ENCODE measurements at regions not wholly inside any gene's neighbourhood (a gene's known extent, or its start where the extent isn't known, plus 50 kb on each side); places are given as distances from the start of the nearest gene placed in this dataset.

GRCh38 chr11:129503646-129504045, 128.0 kb downstream of the BARX2 start:
- no peak overlapping the region for H3K27ac ChIP-seq (ENCODE audit: low read length)
- no peak overlapping the region for H3K9ac ChIP-seq (ENCODE audit: low read length)
- H3K36me3 ChIP-seq (ENCODE audit: control insufficient read depth, low read depth, low read length), result no peaks in the 10 kb centered on the region
- H3K4me1 ChIP-seq (ENCODE audit: control insufficient read depth, low read depth, low read length), result no peaks in the 10 kb centered on the region
- H3K4me3 ChIP-seq (ENCODE audit: low read length), result no peak overlapping the region
- no peaks in the 10 kb centered on the region for H3K9me3 ChIP-seq (ENCODE audit: control insufficient read depth, low read depth, low read length)
- H3K27me3 ChIP-seq (ENCODE audit: control insufficient read depth, insufficient read depth, low read length), result no peaks in the 10 kb centered on the region

DNA sequence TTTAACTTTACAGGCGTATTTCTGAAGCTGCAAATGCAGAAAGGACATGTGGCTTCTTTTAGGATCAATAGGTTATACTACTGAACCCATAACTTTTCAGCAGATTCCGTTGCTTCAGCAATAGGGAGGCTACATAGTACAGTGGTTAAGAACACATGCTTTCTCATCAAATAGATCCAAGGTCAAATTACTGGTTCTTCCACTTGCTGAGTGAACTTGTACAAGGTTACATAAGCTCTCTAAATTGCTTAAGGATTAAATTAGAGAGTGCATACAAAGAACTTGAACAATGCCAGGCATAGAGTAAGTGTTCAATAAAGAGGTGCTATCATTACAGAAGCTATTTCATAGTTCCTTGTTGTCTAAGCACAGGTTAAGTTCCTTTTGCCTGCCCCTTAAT, 129.6 kb downstream of the BARX2 start:
- Histone ChIP-seq H3K27me3 (ENCODE audit: control insufficient read depth, insufficient read depth, low read length) (no peaks in the 10 kb centered on the region), H3K9me3 (ENCODE audit: control insufficient read depth, low read depth, low read length) (no peaks in the 10 kb centered on the region), H3K27ac (ENCODE audit: low read length) (no peak overlapping the region), H3K4me1 (ENCODE audit: control insufficient read depth, low read depth, low read length) (no peaks in the 10 kb centered on the region), H3K4me3 (ENCODE audit: low read length) (no peak overlapping the region), H3K36me3 (ENCODE audit: control insufficient read depth, low read depth, low read length) (no peaks in the 10 kb centered on the region), H3K9ac (ENCODE audit: low read length) (no peak overlapping the region)

DNA sequence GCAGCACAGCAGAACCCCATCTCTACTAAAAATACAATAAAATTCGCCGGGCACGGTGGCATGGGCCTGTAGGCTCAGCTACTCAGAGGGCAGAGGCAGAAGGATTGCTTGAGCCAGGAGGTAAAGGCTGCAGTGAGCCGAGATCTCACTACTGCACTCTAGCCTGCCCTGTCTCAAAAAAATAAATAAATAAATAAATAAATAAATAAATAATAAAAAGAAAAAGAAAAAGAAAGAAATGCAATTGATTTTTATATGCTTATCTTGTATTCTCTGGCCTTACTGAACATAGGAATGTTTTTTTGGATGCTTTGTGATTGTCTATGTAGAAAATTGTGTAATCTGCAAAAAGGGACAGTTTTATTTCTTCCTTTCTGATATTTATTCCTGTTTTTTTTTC, 132.5 kb downstream of the BARX2 start:
- Histone ChIP-seq H3K36me3 (ENCODE audit: control insufficient read depth, low read depth, low read length) (no peaks in the 10 kb centered on the region), H3K9ac (ENCODE audit: low read length) (no peak overlapping the region), H3K27me3 (ENCODE audit: control insufficient read depth, insufficient read depth, low read length) (no peaks in the 10 kb centered on the region), H3K4me3 (ENCODE audit: low read length) (no peak overlapping the region), H3K9me3 (ENCODE audit: control insufficient read depth, low read depth, low read length) (no peaks in the 10 kb centered on the region), H3K4me1 (ENCODE audit: control insufficient read depth, low read depth, low read length) (no peaks in the 10 kb centered on the region), H3K27ac (ENCODE audit: low read length) (no peak overlapping the region)

- Histone ChIP-seq H3K36me3 (ENCODE audit: control insufficient read depth, low read depth, low read length) (no peaks in the 10 kb centered on the region), H3K4me3 (ENCODE audit: low read length) (no peak overlapping the region), H3K4me1 (ENCODE audit: control insufficient read depth, low read depth, low read length) (no peaks in the 10 kb centered on the region), H3K27me3 (ENCODE audit: control insufficient read depth, insufficient read depth, low read length) (no peaks in the 10 kb centered on the region), H3K9ac (ENCODE audit: low read length) (no peak overlapping the region), H3K27ac (ENCODE audit: low read length) (no peak overlapping the region), H3K9me3 (ENCODE audit: control insufficient read depth, low read depth, low read length) (no peaks in the 10 kb centered on the region)
These were observed 152.6 kb downstream of the BARX2 start for GRCh38 chr11:129528296-129528695.

- no peak overlapping the region for H3K27ac ChIP-seq (ENCODE audit: low read length)
- H3K9ac ChIP-seq (ENCODE audit: low read length), result no peak overlapping the region
- no peaks in the 10 kb centered on the region for H3K4me1 ChIP-seq (ENCODE audit: control insufficient read depth, low read depth, low read length)
- H3K27me3 ChIP-seq (ENCODE audit: control insufficient read depth, insufficient read depth, low read length), result no peaks in the 10 kb centered on the region
- no peak overlapping the region for H3K4me3 ChIP-seq (ENCODE audit: low read length)
- peaks cover 3% of the 10 kb centered on the region for H3K9me3 ChIP-seq (ENCODE audit: control insufficient read depth, low read depth, low read length)
- H3K36me3 ChIP-seq (ENCODE audit: control insufficient read depth, low read depth, low read length), result no peaks in the 10 kb centered on the region
These were observed 154.7 kb downstream of the BARX2 start for GRCh38 chr11:129530154-129530895.

DNA sequence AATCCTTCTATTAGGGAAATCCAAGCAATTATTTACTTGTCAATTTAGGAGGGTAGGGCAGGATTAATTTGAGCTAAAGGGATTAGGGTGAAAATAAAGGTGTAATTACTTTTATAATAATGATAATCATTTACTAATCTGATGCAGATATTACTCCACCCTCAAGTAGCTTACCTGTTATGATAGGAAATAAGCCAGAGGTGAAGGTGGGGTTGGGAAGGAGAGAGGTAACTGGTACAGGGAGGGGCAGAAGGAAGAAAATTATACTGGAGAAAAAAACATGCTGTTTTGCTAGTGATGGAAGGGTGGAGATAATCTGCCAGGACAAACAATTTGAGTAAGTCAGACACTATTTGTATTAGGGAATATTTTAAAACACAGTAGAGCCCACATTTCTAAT, 157.7 kb downstream of the BARX2 start:
- Histone ChIP-seq H3K9me3 (ENCODE audit: control insufficient read depth, low read depth, low read length) (peaks cover 7% of the 10 kb centered on the region), H3K27me3 (ENCODE audit: control insufficient read depth, insufficient read depth, low read length) (no peaks in the 10 kb centered on the region), H3K36me3 (ENCODE audit: control insufficient read depth, low read depth, low read length) (no peaks in the 10 kb centered on the region), H3K9ac (ENCODE audit: low read length) (no peak overlapping the region), H3K27ac (ENCODE audit: low read length) (no peak overlapping the region), H3K4me3 (ENCODE audit: low read length) (no peak overlapping the region), H3K4me1 (ENCODE audit: control insufficient read depth, low read depth, low read length) (no peaks in the 10 kb centered on the region)

DNA sequence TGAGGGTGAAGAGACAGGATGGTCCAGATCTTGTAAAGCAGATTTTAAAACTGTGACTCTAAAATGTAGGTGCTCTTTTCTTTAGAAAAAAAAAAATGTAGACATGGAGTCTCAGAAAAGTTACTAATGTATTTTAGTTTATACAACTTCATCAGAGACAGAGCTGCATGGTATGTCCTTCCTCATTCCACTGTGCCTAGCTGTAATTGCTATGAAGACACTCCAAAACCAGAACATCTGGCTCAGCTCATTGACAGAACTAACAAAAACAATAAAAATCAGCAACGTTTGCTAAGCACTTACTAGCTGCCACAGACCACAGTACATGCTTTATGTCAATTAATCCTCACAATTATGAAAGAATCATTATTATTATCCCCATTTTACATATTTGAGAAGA, 160.7 kb downstream of the BARX2 start:
- Histone ChIP-seq H3K4me1 (ENCODE audit: control insufficient read depth, low read depth, low read length) (no peaks in the 10 kb centered on the region), H3K27ac (ENCODE audit: low read length) (no peak overlapping the region), H3K4me3 (ENCODE audit: low read length) (no peak overlapping the region), H3K36me3 (ENCODE audit: control insufficient read depth, low read depth, low read length) (no peaks in the 10 kb centered on the region), H3K9ac (ENCODE audit: low read length) (no peak overlapping the region), H3K27me3 (ENCODE audit: control insufficient read depth, insufficient read depth, low read length) (no peaks in the 10 kb centered on the region), H3K9me3 (ENCODE audit: control insufficient read depth, low read depth, low read length) (peaks cover 8% of the 10 kb centered on the region)

- no peaks in the 10 kb centered on the region for H3K27me3 ChIP-seq (ENCODE audit: control insufficient read depth, insufficient read depth, low read length)
- no peaks in the 10 kb centered on the region for H3K36me3 ChIP-seq (ENCODE audit: control insufficient read depth, low read depth, low read length)
- H3K27ac ChIP-seq (ENCODE audit: low read length), result no peak overlapping the region
- H3K4me3 ChIP-seq (ENCODE audit: low read length), result no peak overlapping the region
- H3K4me1 ChIP-seq (ENCODE audit: control insufficient read depth, low read depth, low read length), result no peaks in the 10 kb centered on the region
- H3K9me3 ChIP-seq (ENCODE audit: control insufficient read depth, low read depth, low read length), result peaks cover 11% of the 10 kb centered on the region
- no peak overlapping the region for H3K9ac ChIP-seq (ENCODE audit: low read length)
These were observed 162.7 kb downstream of the BARX2 start for GRCh38 chr11:129538323-129538722.

DNA sequence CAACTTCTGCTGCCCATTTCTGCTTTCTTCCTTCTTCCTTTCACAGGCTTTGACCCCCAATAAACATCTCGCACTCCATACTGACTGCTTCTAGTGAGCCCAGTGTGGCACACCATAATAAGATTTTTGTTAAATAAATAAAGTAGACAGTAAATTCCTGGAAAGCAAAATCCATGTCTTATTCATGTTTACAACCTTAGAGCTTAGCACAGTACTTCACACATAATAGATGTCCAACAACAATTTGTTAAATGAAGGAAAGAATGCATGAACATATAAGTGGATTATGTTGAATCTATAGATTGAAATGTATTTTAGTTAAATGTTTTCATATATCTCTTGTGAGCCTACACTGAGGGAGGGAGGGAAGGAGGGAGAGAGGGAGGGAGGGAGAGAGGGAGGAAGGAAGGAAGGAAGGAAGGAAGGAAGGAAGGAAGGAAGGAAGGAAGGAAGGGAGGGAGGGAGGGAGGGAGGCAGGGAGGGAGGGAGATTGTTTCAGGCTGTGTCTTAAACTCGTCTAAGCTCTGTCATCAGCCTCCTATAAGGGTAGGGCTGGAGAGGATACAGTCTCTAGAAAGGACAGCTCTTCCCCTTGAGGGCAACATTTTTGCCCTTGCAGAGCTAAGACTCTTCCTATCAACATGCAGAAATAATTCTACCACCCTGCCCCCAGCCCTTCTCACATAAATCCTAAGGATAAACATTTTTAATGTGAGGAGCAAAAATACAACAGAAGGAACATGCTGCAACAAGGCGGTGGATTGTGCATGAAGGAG, 168.1 kb downstream of the BARX2 start:
- no peaks in the 10 kb centered on the region for H3K4me1 ChIP-seq (ENCODE audit: control insufficient read depth, low read depth, low read length)
- no peak overlapping the region for H3K9ac ChIP-seq (ENCODE audit: low read length)
- H3K36me3 ChIP-seq (ENCODE audit: control insufficient read depth, low read depth, low read length), result no peaks in the 10 kb centered on the region
- no peaks in the 10 kb centered on the region for H3K27me3 ChIP-seq (ENCODE audit: control insufficient read depth, insufficient read depth, low read length)
- H3K4me3 ChIP-seq (ENCODE audit: low read length), result no peak overlapping the region
- no peak overlapping the region for H3K27ac ChIP-seq (ENCODE audit: low read length)
- H3K9me3 ChIP-seq (ENCODE audit: control insufficient read depth, low read depth, low read length), result peaks cover 4% of the 10 kb centered on the region

DNA sequence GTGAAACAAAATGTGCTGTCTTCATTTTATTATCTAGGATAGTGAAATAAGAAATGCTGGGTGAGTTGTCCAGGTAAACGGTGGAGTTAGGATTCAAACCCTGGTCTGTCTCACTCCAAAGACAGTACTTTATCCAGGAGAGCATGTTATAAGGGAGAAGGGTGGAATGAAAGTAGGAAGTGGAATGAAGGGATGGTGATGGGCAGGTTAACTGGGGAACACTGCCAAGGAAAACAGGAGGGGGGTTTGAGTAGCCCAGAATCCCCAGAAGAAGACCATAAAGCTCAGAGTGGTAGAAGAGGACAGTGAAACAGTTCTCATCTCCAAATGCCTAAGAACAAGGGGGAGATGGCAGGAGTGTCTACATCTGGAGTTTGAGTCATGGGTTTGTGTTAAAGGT, 169.0 kb downstream of the BARX2 start:
- peaks cover 4% of the 10 kb centered on the region for H3K9me3 ChIP-seq (ENCODE audit: control insufficient read depth, low read depth, low read length)
- H3K4me3 ChIP-seq (ENCODE audit: low read length), result no peak overlapping the region
- H3K36me3 ChIP-seq (ENCODE audit: control insufficient read depth, low read depth, low read length), result no peaks in the 10 kb centered on the region
- H3K4me1 ChIP-seq (ENCODE audit: control insufficient read depth, low read depth, low read length), result no peaks in the 10 kb centered on the region
- no peak overlapping the region for H3K9ac ChIP-seq (ENCODE audit: low read length)
- H3K27ac ChIP-seq (ENCODE audit: low read length), result no peak overlapping the region
- H3K27me3 ChIP-seq (ENCODE audit: control insufficient read depth, insufficient read depth, low read length), result no peaks in the 10 kb centered on the region

- H3K27ac ChIP-seq (ENCODE audit: low read length), result no peak overlapping the region
- no peak overlapping the region for H3K4me3 ChIP-seq (ENCODE audit: low read length)
- no peaks in the 10 kb centered on the region for H3K27me3 ChIP-seq (ENCODE audit: control insufficient read depth, insufficient read depth, low read length)
- H3K36me3 ChIP-seq (ENCODE audit: control insufficient read depth, low read depth, low read length), result no peaks in the 10 kb centered on the region
- H3K4me1 ChIP-seq (ENCODE audit: control insufficient read depth, low read depth, low read length), result no peaks in the 10 kb centered on the region
- H3K9ac ChIP-seq (ENCODE audit: low read length), result no peak overlapping the region
- peaks cover 4% of the 10 kb centered on the region for H3K9me3 ChIP-seq (ENCODE audit: control insufficient read depth, low read depth, low read length)
These were observed 170.6 kb downstream of the BARX2 start for GRCh38 chr11:129546266-129546665.

DNA sequence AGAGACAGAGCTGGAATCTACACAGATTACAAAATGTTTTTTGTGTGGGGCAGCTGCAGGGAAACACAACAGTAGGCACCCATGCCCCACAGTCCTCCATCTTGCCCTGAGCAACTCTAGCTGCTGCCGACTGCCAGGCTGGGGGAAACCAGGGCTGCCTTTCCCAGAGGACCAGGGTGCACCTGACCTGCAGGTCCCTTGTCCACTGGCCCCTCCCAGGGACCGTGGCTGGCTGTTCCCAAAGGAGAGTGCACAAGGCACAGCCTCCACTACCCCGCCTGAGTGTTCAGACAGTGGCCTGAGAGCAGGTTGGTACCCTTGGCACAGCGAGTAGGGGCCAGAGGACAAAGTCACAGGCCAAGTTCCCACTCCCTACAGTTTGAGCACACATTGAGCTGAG, 181.8 kb downstream of the BARX2 start:
- Histone ChIP-seq H3K27me3 (ENCODE audit: control insufficient read depth, insufficient read depth, low read length) (no peaks in the 10 kb centered on the region), H3K27ac (ENCODE audit: low read length) (no peak overlapping the region), H3K36me3 (ENCODE audit: control insufficient read depth, low read depth, low read length) (no peaks in the 10 kb centered on the region), H3K9ac (ENCODE audit: low read length) (no peak overlapping the region), H3K9me3 (ENCODE audit: control insufficient read depth, low read depth, low read length) (no peaks in the 10 kb centered on the region), H3K4me1 (ENCODE audit: control insufficient read depth, low read depth, low read length) (no peaks in the 10 kb centered on the region), H3K4me3 (ENCODE audit: low read length) (no peak overlapping the region)

Data from iPS-18a (cell line).